ENCODE measurements at regions not wholly inside any gene's neighbourhood (a gene's known extent, or its start where the extent isn't known, plus 50 kb on each side); places are given as distances from the start of the nearest gene placed in this dataset.

DNA sequence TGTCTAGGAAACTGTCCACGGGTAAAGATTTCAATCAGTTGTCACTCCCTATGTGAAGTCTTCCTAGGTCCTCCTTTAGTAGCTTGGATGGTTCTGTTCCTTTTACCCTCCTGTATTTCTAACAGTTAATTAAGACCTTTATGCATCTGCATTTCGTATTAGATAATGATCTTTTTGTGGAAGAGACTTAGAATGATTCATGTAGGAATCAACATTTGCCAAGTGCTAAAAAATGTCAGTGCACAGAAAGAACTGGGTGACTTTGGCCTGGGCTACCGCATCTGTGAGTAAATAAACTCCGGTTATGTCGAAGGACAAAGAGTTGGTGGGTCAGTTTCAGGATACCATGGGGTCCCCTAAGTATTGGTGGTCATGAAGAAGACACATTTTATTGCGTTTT, 918.0 kb downstream of the TFAP2A start:
- no peak for DNase-seq (ENCODE audit: low read depth, low spot score)
- ChIA-PET CTCF (no interaction called here), POLR2A (interaction anchor here (0.7 kb wide), 1 partner anchor 807 kb away, joined by 4 read pairs; no protein-coding TSS in a partner anchor)
- no peak for ATAC-seq
- Histone ChIP-seq H3K36me3 (ENCODE audit: control insufficient read depth, insufficient read depth, low read length) (no peaks in the 10 kb centered on the region), H3K4me3 (ENCODE audit: low read depth in 2 of 2, low read length in 2 of 2) (no peak overlapping the region), H3K27ac (ENCODE audit: low read length) (peak overlapping the region; percentile 25; the same call in 1 of the 2 replicates), H3K9me3 (ENCODE audit: control insufficient read depth, insufficient read depth, low read depth, low read length) (peaks cover 9% of the 10 kb centered on the region; the same call in 1 of the 2 replicates), H3K4me1 (ENCODE audit: control insufficient read depth, insufficient read depth, low read length) (no peaks in the 10 kb centered on the region; the same call in 1 of the 2 replicates), H3K27me3 (ENCODE audit: control insufficient read depth, insufficient read depth, low read length) (no peaks in the 10 kb centered on the region)
- in situ Hi-C loops (cut with HindIII; ENCODE audit: low pct_unique_long_range_greater_than_20kb, low sequenced_read_pairs) (no loop called here), intact Hi-C loops (cut with micrococcal nuclease; ENCODE audit: unreplicated experiment) (no loop called here)
- no peak for TF ChIP-seq TCF7L2 (IDR thresholded peaks at IDR 0.05; ENCODE audit: low read depth, low read length)
- TF ChIP-seq, protein P1, sequence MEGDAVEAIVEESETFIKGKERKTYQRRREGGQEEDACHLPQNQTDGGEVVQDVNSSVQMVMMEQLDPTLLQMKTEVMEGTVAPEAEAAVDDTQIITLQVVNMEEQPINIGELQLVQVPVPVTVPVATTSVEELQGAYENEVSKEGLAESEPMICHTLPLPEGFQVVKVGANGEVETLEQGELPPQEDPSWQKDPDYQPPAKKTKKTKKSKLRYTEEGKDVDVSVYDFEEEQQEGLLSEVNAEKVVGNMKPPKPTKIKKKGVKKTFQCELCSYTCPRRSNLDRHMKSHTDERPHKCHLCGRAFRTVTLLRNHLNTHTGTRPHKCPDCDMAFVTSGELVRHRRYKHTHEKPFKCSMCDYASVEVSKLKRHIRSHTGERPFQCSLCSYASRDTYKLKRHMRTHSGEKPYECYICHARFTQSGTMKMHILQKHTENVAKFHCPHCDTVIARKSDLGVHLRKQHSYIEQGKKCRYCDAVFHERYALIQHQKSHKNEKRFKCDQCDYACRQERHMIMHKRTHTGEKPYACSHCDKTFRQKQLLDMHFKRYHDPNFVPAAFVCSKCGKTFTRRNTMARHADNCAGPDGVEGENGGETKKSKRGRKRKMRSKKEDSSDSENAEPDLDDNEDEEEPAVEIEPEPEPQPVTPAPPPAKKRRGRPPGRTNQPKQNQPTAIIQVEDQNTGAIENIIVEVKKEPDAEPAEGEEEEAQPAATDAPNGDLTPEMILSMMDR (IDR thresholded peaks at IDR 0.05): no peak
- no peak for TF ChIP-seq SIN3A (IDR thresholded peaks at IDR 0.05; ENCODE audit: borderline replicate concordance, insufficient read depth, low read depth, low read length)
- no peak for TF ChIP-seq POLR2AphosphoS5 (IDR thresholded peaks at IDR 0.05; ENCODE audit: low read depth, low read length)
- TF ChIP-seq, protein P2, sequence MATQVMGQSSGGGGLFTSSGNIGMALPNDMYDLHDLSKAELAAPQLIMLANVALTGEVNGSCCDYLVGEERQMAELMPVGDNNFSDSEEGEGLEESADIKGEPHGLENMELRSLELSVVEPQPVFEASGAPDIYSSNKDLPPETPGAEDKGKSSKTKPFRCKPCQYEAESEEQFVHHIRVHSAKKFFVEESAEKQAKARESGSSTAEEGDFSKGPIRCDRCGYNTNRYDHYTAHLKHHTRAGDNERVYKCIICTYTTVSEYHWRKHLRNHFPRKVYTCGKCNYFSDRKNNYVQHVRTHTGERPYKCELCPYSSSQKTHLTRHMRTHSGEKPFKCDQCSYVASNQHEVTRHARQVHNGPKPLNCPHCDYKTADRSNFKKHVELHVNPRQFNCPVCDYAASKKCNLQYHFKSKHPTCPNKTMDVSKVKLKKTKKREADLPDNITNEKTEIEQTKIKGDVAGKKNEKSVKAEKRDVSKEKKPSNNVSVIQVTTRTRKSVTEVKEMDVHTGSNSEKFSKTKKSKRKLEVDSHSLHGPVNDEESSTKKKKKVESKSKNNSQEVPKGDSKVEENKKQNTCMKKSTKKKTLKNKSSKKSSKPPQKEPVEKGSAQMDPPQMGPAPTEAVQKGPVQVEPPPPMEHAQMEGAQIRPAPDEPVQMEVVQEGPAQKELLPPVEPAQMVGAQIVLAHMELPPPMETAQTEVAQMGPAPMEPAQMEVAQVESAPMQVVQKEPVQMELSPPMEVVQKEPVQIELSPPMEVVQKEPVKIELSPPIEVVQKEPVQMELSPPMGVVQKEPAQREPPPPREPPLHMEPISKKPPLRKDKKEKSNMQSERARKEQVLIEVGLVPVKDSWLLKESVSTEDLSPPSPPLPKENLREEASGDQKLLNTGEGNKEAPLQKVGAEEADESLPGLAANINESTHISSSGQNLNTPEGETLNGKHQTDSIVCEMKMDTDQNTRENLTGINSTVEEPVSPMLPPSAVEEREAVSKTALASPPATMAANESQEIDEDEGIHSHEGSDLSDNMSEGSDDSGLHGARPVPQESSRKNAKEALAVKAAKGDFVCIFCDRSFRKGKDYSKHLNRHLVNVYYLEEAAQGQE (IDR thresholded peaks at IDR 0.05; ENCODE audit: insufficient read depth in 1 of 2, low read depth in 2 of 2, low read length in 1 of 2): no peak
- BruUV-seq (replicated peaks): no TSS peak

DNA sequence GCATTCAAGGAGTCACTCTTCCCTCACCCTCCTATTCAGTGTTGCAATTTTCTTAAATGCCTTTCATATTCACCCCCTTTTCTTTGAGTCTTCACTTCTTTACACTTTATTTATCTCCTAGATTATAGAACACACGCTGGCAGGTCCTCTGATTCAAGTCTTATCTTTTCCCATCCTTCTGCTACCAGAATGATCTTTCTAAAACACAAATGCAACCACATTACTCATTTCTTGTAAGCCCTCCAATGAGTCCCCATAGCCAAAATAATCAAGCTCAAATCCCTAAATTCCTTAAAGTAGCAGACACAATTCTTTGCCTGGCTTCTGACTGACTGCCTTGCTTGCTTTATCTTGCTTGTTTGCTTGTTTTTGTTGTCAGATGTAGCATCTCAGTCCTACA, 920.0 kb downstream of the TFAP2A start:
- H3K4me3 ChIP-seq (ENCODE audit: low read depth in 2 of 2, low read length in 2 of 2): no peak overlapping the region
- in situ Hi-C loops (cut with HindIII; ENCODE audit: low pct_unique_long_range_greater_than_20kb, low sequenced_read_pairs): no loop called here
- peaks cover 1% of the 10 kb centered on the region; the same call in 1 of the 2 replicates for H3K9me3 ChIP-seq (ENCODE audit: control insufficient read depth, insufficient read depth, low read depth, low read length)
- BruUV-seq (replicated peaks): no TSS peak
- no peaks in the 10 kb centered on the region for H3K36me3 ChIP-seq (ENCODE audit: control insufficient read depth, insufficient read depth, low read length)
- intact Hi-C loops (cut with micrococcal nuclease; ENCODE audit: unreplicated experiment): no loop called here
- H3K4me1 ChIP-seq (ENCODE audit: control insufficient read depth, insufficient read depth, low read length): no peaks in the 10 kb centered on the region; the same call in 1 of the 2 replicates
- H3K27ac ChIP-seq (ENCODE audit: low read length): peak overlapping the region; percentile 9; the same call in 1 of the 2 replicates
- POLR2A ChIA-PET: no interaction called here
- DNase-seq (ENCODE audit: low read depth, low spot score) (no peak), ATAC-seq (no peak)
- no peaks in the 10 kb centered on the region for H3K27me3 ChIP-seq (ENCODE audit: control insufficient read depth, insufficient read depth, low read length)
- CTCF ChIA-PET: no interaction called here
- TF ChIP-seq, protein P1 (IDR thresholded peaks at IDR 0.05): no peak
- TF ChIP-seq SIN3A (IDR thresholded peaks at IDR 0.05; ENCODE audit: borderline replicate concordance, insufficient read depth, low read depth, low read length): no peak
- TF ChIP-seq TCF7L2 (IDR thresholded peaks at IDR 0.05; ENCODE audit: low read depth, low read length): no peak
- TF ChIP-seq, protein P2 (IDR thresholded peaks at IDR 0.05; ENCODE audit: insufficient read depth in 1 of 2, low read depth in 2 of 2, low read length in 1 of 2): no peak
- TF ChIP-seq POLR2AphosphoS5 (IDR thresholded peaks at IDR 0.05; ENCODE audit: low read depth, low read length): no peak

All from Panc1 (cell line).